ENCODE measurements at regions not wholly inside any gene's neighbourhood (a gene's known extent, or its start where the extent isn't known, plus 50 kb on each side); places are given as distances from the start of the nearest gene placed in this dataset.

DNA sequence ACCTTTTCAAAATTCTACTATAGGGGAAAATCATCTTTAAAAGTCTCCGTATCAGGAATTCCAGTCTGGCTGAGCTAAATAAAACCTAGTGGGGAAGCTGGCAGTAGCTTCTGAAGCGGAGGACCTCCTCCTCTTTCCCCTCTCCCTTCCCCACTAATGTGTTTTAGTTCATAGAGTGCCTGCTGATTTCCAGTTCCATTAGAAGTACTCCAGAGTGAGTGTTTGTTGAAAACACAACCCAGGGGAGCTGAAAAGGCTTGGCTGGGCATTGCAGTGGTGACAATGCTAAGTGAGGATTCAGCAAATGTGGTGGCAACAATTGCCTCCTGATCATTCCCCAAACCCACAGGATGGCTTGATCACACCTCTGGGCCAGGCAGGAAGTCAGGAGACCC lies 144.2 kb upstream of the FRMD6 start:
- ATAC-seq = no peak
- Histone ChIP-seq H3K9me3 (no peaks in the 10 kb centered on the region), H3K27ac (no peak overlapping the region), H3K4me1 (peaks cover 0 to 5% (median 0%) of the 10 kb centered on the region in 3 donors), H3K27me3 (no peaks in the 10 kb centered on the region), H3K36me3 (no peaks in the 10 kb centered on the region), H3K4me3 (no peak overlapping the region)
- DNase-seq = no peak
- intact Hi-C loops (cut with DNase I) = no loop called here
- TF ChIP-seq, protein P1, sequence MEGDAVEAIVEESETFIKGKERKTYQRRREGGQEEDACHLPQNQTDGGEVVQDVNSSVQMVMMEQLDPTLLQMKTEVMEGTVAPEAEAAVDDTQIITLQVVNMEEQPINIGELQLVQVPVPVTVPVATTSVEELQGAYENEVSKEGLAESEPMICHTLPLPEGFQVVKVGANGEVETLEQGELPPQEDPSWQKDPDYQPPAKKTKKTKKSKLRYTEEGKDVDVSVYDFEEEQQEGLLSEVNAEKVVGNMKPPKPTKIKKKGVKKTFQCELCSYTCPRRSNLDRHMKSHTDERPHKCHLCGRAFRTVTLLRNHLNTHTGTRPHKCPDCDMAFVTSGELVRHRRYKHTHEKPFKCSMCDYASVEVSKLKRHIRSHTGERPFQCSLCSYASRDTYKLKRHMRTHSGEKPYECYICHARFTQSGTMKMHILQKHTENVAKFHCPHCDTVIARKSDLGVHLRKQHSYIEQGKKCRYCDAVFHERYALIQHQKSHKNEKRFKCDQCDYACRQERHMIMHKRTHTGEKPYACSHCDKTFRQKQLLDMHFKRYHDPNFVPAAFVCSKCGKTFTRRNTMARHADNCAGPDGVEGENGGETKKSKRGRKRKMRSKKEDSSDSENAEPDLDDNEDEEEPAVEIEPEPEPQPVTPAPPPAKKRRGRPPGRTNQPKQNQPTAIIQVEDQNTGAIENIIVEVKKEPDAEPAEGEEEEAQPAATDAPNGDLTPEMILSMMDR (IDR thresholded peaks at IDR 0.05) = no peak
- no peak for FAIRE-seq
- 76 to 86% methylated on average over 2 of the region's 2 CpGs for WGBS, 2 donors

DNA sequence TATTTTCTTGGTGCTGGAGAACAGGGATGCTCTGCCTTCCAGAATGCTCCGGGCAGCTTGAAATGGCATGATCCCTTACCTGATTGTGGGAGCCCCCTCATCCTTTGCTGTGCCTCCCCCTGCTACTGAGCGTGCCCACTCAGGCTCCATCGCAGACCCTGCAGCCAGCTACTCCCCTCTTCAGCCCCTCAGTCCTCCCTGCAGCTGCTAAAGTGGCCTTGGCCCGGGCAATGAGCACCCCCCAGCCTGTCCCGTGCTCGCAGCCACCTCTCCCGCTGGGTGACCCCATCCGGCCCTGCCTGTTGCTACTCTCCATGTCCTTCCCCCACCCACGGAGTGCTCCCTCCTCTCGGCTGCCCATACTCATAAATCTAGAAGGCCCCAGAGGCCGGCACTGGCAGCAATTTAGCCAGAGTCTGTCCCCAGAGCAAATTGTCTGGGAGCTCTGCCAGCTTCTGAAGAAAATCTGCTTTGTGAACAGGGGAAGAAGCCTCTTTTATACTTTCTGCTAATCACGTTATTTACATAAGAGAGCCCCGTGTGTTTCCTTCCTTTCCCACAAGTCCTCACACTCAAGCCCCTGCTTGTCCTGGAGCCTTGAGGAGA lies 143.7 kb upstream of the FRMD6 start:
- DNase-seq (peak in 5 of 6 donors; percentile 16 to 62 (median 41)), FAIRE-seq (no peak), ATAC-seq (peak; percentile 46 to 77 (median 53))
- Histone ChIP-seq H3K27ac (peak overlapping the region in 1 of 4 donors; percentile 41), H3K9me3 (no peaks in the 10 kb centered on the region), H3K36me3 (no peaks in the 10 kb centered on the region), H3K4me1 (peaks cover 0 to 5% (median 0%) of the 10 kb centered on the region in 3 donors), H3K4me3 (no peak overlapping the region), H3K27me3 (no peaks in the 10 kb centered on the region)
- 26% methylated on average over 13 of the region's 13 CpGs for WGBS, 2 donors
- TF ChIP-seq, protein P1 (IDR thresholded peaks at IDR 0.05) = no peak
- intact Hi-C loops (cut with DNase I) = no loop called here

DNA sequence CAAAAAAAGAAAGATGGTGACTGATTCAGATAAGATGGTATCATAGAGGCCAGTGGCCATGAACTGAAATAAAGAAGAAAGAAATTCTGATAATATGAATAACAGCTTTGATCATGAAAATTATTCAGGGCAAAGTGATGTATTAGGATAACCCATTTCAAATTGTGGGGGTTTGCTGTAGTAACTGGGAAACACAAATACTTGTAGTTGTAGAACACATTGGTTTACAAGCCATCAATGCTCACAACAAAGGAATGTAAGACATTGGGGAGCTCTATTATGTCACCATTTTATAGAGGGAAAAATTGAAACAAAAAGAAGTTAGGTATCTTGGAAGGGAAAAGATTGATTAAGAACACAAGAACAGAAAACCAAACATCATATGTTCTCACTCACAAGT lies 140.4 kb upstream of the FRMD6 start:
- no peaks in the 10 kb centered on the region for H3K27me3 ChIP-seq
- H3K36me3 ChIP-seq = no peaks in the 10 kb centered on the region
- DNase-seq (no peak), ATAC-seq (no peak), FAIRE-seq (no peak)
- peaks cover 0 to 5% (median 0%) of the 10 kb centered on the region in 3 donors for H3K4me1 ChIP-seq
- H3K9me3 ChIP-seq = no peaks in the 10 kb centered on the region
- TF ChIP-seq, protein P1 (IDR thresholded peaks at IDR 0.05) = no peak
- intact Hi-C loops (cut with DNase I) = no loop called here
- H3K27ac ChIP-seq = no peak overlapping the region
- no peak overlapping the region for H3K4me3 ChIP-seq

DNA sequence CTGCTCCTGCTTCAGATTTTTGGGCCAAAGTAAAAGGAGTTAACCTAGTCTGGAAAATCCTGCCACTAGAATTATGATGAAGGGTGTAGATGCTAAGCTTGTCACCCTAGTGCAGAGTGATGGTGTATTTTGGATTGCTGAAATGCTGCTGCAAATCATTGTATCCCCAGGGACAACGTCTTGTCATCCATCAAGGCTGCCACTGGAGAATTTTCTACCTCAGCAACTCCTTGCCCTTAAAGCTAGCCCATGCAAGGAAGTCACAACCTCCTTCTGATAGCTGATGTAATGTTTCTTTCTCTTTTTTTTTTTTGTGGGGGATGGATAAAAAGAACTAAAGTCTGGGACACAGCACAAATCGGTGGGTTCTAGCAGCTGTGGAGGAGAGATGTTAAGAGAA lies 139.4 kb upstream of the FRMD6 start:
- Histone ChIP-seq H3K4me1 (peaks cover 0 to 5% (median 0%) of the 10 kb centered on the region in 3 donors), H3K36me3 (no peaks in the 10 kb centered on the region), H3K9me3 (no peaks in the 10 kb centered on the region), H3K4me3 (no peak overlapping the region), H3K27ac (no peak overlapping the region), H3K27me3 (no peaks in the 10 kb centered on the region)
- FAIRE-seq (no peak), DNase-seq (no peak), ATAC-seq (no peak)
- intact Hi-C loops (cut with DNase I) = no loop called here
- WGBS, 2 donors = 40 to 73% methylated on average over 2 of the region's 2 CpGs
- TF ChIP-seq, protein P1 (IDR thresholded peaks at IDR 0.05) = no peak

DNA sequence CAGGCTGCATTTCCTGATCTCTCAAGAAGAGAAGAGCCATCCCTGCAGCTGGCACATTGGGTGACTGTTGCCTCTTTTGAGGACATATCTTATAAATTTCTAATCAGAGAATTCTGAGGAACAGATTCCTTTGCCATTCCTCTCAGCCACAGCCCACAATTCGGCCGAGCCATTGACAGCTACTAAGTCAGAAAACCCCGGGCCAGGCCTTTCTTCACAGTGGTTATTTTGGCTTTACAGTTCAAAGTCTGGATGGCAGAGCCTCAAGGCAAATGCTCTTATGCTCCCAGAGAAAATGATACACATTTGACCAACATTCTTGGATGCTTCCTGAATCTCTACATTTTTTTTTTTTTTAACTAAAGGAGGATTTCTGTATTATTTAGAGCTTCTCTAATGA lies 138.4 kb upstream of the FRMD6 start:
- FAIRE-seq = no peak
- Histone ChIP-seq H3K27me3 (no peaks in the 10 kb centered on the region), H3K9me3 (no peaks in the 10 kb centered on the region), H3K4me3 (no peak overlapping the region), H3K4me1 (peaks cover 0 to 4% (median 0%) of the 10 kb centered on the region in 3 donors), H3K27ac (no peak overlapping the region), H3K36me3 (no peaks in the 10 kb centered on the region)
- TF ChIP-seq, protein P1 (IDR thresholded peaks at IDR 0.05) = no peak
- intact Hi-C loops (cut with DNase I) = no loop called here
- no peak for ATAC-seq
- no peak for DNase-seq
- WGBS, 2 donors = 71 to 95% methylated on average over 3 of the region's 3 CpGs
